Testis (tissue), 2 donors: ENCODE measurements at regions not wholly inside any gene's neighbourhood (a gene's known extent, or its start where the extent isn't known, plus 50 kb on each side); places are given as distances from the start of the nearest gene placed in this dataset.

Experiments used
- POLR2A ChIP-seq: fragments of 450-650 bp; IDR thresholded peaks from one replicate; pipeline ENCODE4 v1.6.1; 2017; ENCODE audit warnings: antibody characterized with exemption, mild to moderate bottlenecking, moderate library complexity
- TF ChIP-seq, protein P1 (sequence below), 3 experiments: fragments of 450-650 bp in 2 of 3; fragments of 200-600 bp in 1 of 3; sonication (generic) in 1 of 3; IDR thresholded peaks; one replicate each; pipeline ENCODE4 v1.5.1; 2016 to 2019; ENCODE audit warnings: antibody characterized with exemption in 3 of 3, mild to moderate bottlenecking in 2 of 3, moderate library complexity in 1 of 3

DNA sequence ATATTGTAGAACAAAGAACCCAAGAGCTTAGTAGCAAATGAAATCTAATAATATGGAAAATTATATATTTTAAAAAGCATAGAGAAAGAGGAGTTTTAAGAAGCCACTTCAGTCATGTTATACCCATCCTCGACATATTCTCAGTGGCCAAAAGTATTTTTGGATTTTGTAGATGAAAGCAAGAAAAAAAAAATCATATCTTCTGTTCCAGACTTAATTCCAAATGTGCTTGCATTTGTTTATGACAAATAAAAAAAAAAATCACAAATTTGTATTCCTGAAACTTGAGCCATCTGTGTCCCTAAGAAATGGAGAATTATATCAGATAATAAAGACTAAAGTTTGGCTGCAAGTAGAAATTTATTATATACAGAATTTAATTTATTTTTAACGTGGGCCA is 1482.4 kb upstream of the PABPC4L start:
- TF ChIP-seq, protein P1, sequence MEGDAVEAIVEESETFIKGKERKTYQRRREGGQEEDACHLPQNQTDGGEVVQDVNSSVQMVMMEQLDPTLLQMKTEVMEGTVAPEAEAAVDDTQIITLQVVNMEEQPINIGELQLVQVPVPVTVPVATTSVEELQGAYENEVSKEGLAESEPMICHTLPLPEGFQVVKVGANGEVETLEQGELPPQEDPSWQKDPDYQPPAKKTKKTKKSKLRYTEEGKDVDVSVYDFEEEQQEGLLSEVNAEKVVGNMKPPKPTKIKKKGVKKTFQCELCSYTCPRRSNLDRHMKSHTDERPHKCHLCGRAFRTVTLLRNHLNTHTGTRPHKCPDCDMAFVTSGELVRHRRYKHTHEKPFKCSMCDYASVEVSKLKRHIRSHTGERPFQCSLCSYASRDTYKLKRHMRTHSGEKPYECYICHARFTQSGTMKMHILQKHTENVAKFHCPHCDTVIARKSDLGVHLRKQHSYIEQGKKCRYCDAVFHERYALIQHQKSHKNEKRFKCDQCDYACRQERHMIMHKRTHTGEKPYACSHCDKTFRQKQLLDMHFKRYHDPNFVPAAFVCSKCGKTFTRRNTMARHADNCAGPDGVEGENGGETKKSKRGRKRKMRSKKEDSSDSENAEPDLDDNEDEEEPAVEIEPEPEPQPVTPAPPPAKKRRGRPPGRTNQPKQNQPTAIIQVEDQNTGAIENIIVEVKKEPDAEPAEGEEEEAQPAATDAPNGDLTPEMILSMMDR (IDR thresholded peaks at IDR 0.05): no peak
- TF ChIP-seq POLR2A: no peak
